H1 (cell line): ENCODE measurements at regions not wholly inside any gene's neighbourhood (a gene's known extent, or its start where the extent isn't known, plus 50 kb on each side); places are given as distances from the start of the nearest gene placed in this dataset.

Experiments
- CTCF ChIA-PET: fragments of 300-600 bp; sonication (Branson Sonifier 250); formaldehyde crosslinking; loops from one replicate; lab custom pipeline; 2021; ENCODE audit not compliant: partially characterized antibody; lab: Charles Lee
- POLR2A ChIA-PET: fragments of 300-600 bp; sonication (Branson Sonifier 250); formaldehyde crosslinking; loops from one replicate; lab custom pipeline; 2021; ENCODE audit warnings: inconsistent platforms; ENCODE audit not compliant: partially characterized antibody; lab: Charles Lee
- DNase-seq, 2 experiments: peaks; one replicate each; pipeline versions ENCODE4 v3.0.0 to v3.0.0-alpha.2; 2010 to 2022; ENCODE audit warnings: low spot score in 2 of 2, low read depth in 1 of 2, mixed read lengths in 1 of 2
- FAIRE-seq: peaks from 2 replicates; lab custom pipeline; 2011; peaks lifted over from hg19 to GRCh38; lab: Jason Lieb, UNC
- H2AFZ ChIP-seq: 2 replicates; pipeline ENCODE4 v1.8.1; 2012; ENCODE audit warnings: low read length, inconsistent platforms
- H2AK5ac ChIP-seq: 2 replicates; pipeline ENCODE4 v1.6.1; 2013; ENCODE audit warnings: low read depth, low read length
- H2BK120ac ChIP-seq: replicated peaks from 2 replicates; pipeline ENCODE3; 2013; ENCODE audit warnings: low read depth, low read length, inconsistent platforms
- H2BK12ac ChIP-seq: 2 replicates; pipeline ENCODE4 v1.6.1; 2013; ENCODE audit warnings: low read depth, low read length
- H2BK15ac ChIP-seq: 2 replicates; pipeline ENCODE4 v1.6.1; 2013; ENCODE audit warnings: low read length
- H2BK20ac ChIP-seq: 2 replicates; pipeline ENCODE4 v1.6.1; 2013; ENCODE audit warnings: low read length
- H2BK5ac ChIP-seq: 2 replicates; pipeline ENCODE4 v1.6.1; 2013; ENCODE audit warnings: low read depth, low read length
- H3K14ac ChIP-seq: 2 replicates; pipeline ENCODE4 v1.6.1; 2013; ENCODE audit warnings: inconsistent platforms; ENCODE audit not compliant: insufficient read length
- H3K18ac ChIP-seq: 2 replicates; pipeline ENCODE4 v1.6.1; 2013; ENCODE audit warnings: low read length; ENCODE audit errors: extremely low read depth
- H3K23ac ChIP-seq: 2 replicates; pipeline ENCODE4 v1.6.1; 2013; ENCODE audit warnings: inconsistent platforms; ENCODE audit not compliant: insufficient read length
- H3K23me2 ChIP-seq: 2 replicates; pipeline ENCODE4 v1.6.1; 2013; ENCODE audit warnings: low read depth, low read length
- H3K27ac ChIP-seq: 2 replicates; pipeline ENCODE4 v1.6.1; 2011; ENCODE audit warnings: low read depth, low read length, inconsistent platforms
- H3K27me3 ChIP-seq, 4 experiments: replicated peaks in 1 of 4; 1 replicate in 1 of 4; 2 replicates in 3 of 4; pipeline versions ENCODE4 v1.6.1 to v1.8.1; 2011 to 2013; ENCODE audit warnings: low read length in 3 of 4, mild to moderate bottlenecking in 3 of 4, inconsistent platforms in 2 of 4, mixed read lengths in 2 of 4, moderate library complexity in 1 of 4; ENCODE audit not compliant: control insufficient read depth in 3 of 4, insufficient read depth in 3 of 4; ENCODE audit errors: extremely low read depth in 1 of 4
- H3K36me3 ChIP-seq, 4 experiments: 2 replicates each; pipeline versions ENCODE4 v1.6.1 to v1.8.1; 2011 to 2013; ENCODE audit warnings: mild to moderate bottlenecking in 4 of 4, low read length in 3 of 4, moderate library complexity in 2 of 4, control low read depth in 1 of 4, inconsistent platforms in 1 of 4; ENCODE audit not compliant: insufficient read depth in 4 of 4, control insufficient read depth in 2 of 4
- H3K4ac ChIP-seq: replicated peaks from 2 replicates; pipeline ENCODE3; 2013; ENCODE audit warnings: low read length, low read depth, mixed read lengths, inconsistent platforms; ENCODE audit not compliant: insufficient read length
- H3K4me1 ChIP-seq, 4 experiments: replicated peaks in 1 of 4; 1 replicate in 1 of 4; 2 replicates in 3 of 4; pipeline versions ENCODE4 v1.6.1 to v1.8.1; 2011 to 2013; ENCODE audit warnings: low read length in 3 of 4, inconsistent platforms in 2 of 4, mixed read lengths in 1 of 4; ENCODE audit not compliant: insufficient read depth in 4 of 4, control insufficient read depth in 3 of 4
- H3K4me2 ChIP-seq, 2 experiments: 2 replicates each; pipeline versions ENCODE4 v1.6.1 to v1.8.1; 2011 to 2013; ENCODE audit warnings: low read depth in 2 of 2, low read length in 2 of 2, control low read depth in 1 of 2, inconsistent platforms in 1 of 2, mild to moderate bottlenecking in 1 of 2; ENCODE audit not compliant: insufficient read depth in 1 of 2
- H3K4me3 ChIP-seq, 4 experiments: fragments of 200-600, 300-600 bp in 1 of 4; sonication (generic), shearing (Covaris generic), sonication (Bioruptor Twin) in 1 of 4; 2 replicates each; pipeline versions ENCODE4 v1.5.1 to v1.8.1; 2011 to 2016; ENCODE audit warnings: low read length in 4 of 4, low read depth in 3 of 4, control low read depth in 2 of 4, inconsistent platforms in 2 of 4, mild to moderate bottlenecking in 2 of 4, mixed read lengths in 1 of 4, moderate library complexity in 1 of 4; ENCODE audit not compliant: insufficient read depth in 2 of 4; ENCODE audit errors: extremely low read depth in 1 of 4
- H3K56ac ChIP-seq: replicated peaks from 2 replicates; pipeline ENCODE3; 2013; ENCODE audit warnings: low read depth, mild to moderate bottlenecking, mixed read lengths, low read length, inconsistent platforms; ENCODE audit not compliant: insufficient read length
- H3K79me1 ChIP-seq: 2 replicates; pipeline ENCODE4 v1.6.1; 2013; ENCODE audit warnings: low read depth, low read length, control low read depth
- H3K79me2 ChIP-seq, 2 experiments: 2 replicates each; pipeline versions ENCODE4 v1.6.1 to v1.8.1; 2012 to 2013; ENCODE audit warnings: low read length in 2 of 2, mild to moderate bottlenecking in 2 of 2, inconsistent platforms in 1 of 2; ENCODE audit not compliant: insufficient read depth in 2 of 2, control insufficient read depth in 1 of 2
- H3K9ac ChIP-seq, 4 experiments: replicated peaks in 1 of 4; 1 replicate in 1 of 4; 2 replicates in 3 of 4; pipeline versions ENCODE4 v1.6.1 to v1.8.1; 2011 to 2013; ENCODE audit warnings: low read depth in 3 of 4, low read length in 3 of 4, control low read depth in 2 of 4, mild to moderate bottlenecking in 2 of 4, moderate library complexity in 2 of 4, inconsistent platforms in 1 of 4; ENCODE audit errors: extremely low read depth in 1 of 4
- H3K9me3 ChIP-seq, 2 experiments: 2 replicates each; pipeline versions ENCODE4 v1.6.1 to v1.8.1; 2012 to 2013; ENCODE audit warnings: mild to moderate bottlenecking in 2 of 2, moderate library complexity in 2 of 2, control low read depth in 1 of 2, inconsistent platforms in 1 of 2, low read depth in 1 of 2, low read length in 1 of 2, mixed read lengths in 1 of 2; ENCODE audit not compliant: insufficient read depth in 2 of 2
- H4K20me1 ChIP-seq, 2 experiments: replicated peaks in 1 of 2; 2 replicates each; pipeline versions ENCODE3 to v1.8.1; 2011 to 2013; ENCODE audit warnings: inconsistent platforms in 2 of 2, low read length in 2 of 2, mild to moderate bottlenecking in 1 of 2; ENCODE audit not compliant: insufficient read depth in 2 of 2, control insufficient read depth in 1 of 2
- H4K5ac ChIP-seq: 2 replicates; pipeline ENCODE4 v1.6.1; 2013; ENCODE audit warnings: low read length, low read depth, mixed read lengths, inconsistent platforms; ENCODE audit not compliant: insufficient read length
- H4K8ac ChIP-seq: 2 replicates; pipeline ENCODE4 v1.8.0; 2013; ENCODE audit warnings: mild to moderate bottlenecking, moderate library complexity, low read length, inconsistent platforms; ENCODE audit not compliant: insufficient read depth; ENCODE audit errors: extremely low read depth
- H4K91ac ChIP-seq: replicated peaks from 2 replicates; pipeline ENCODE3; 2013; ENCODE audit warnings: low read length, mixed read lengths, inconsistent platforms; ENCODE audit not compliant: insufficient read length
- ASH2L ChIP-seq: fragments of 200-600, 300-600 bp; sonication (generic); IDR thresholded peaks from one replicate; pipeline ENCODE4 v1.7.1; 2017; ENCODE audit warnings: low read length
- BCL11A ChIP-seq, 2 experiments: IDR thresholded peaks; one replicate each; pipeline ENCODE4 v1.6.1; 2011; ENCODE audit warnings: low read depth in 2 of 2, low read length in 2 of 2, mild to moderate bottlenecking in 2 of 2
- BRCA1 ChIP-seq: IDR thresholded peaks from 2 replicates; pipeline ENCODE4 v1.6.1; 2012; ENCODE audit warnings: low read depth, low read length, improper control_type of control experiment
- CHD2 ChIP-seq: IDR thresholded peaks from 2 replicates; pipeline ENCODE4 v1.6.1; 2012; ENCODE audit warnings: low read length, improper control_type of control experiment
- E2F6 ChIP-seq: IDR thresholded peaks from 2 replicates; pipeline ENCODE4 v1.6.1; 2012; ENCODE audit warnings: inconsistent platforms
- GTF2F1 ChIP-seq: IDR thresholded peaks from 2 replicates; pipeline ENCODE4 v1.6.1; 2012; ENCODE audit warnings: low read depth, low read length, improper control_type of control experiment, borderline replicate concordance
- RAD21 ChIP-seq, 2 experiments: IDR thresholded peaks in 1 of 2; conservative IDR thresholded peaks in 1 of 2; 2 replicates each; pipeline ENCODE4 v1.6.1; 2011; ENCODE audit warnings: low read depth in 2 of 2, low read length in 2 of 2, improper control_type of control experiment in 1 of 2, inconsistent platforms in 1 of 2, mild to moderate bottlenecking in 1 of 2, moderate library complexity in 1 of 2
- RBBP5 ChIP-seq: IDR thresholded peaks from 2 replicates; pipeline ENCODE4 v1.7.1; 2012; ENCODE audit warnings: low read depth, mild to moderate bottlenecking, inconsistent platforms, low read length, moderate library complexity, borderline replicate concordance
- SIN3A ChIP-seq, 2 experiments: IDR thresholded peaks in 1 of 2; conservative IDR thresholded peaks in 1 of 2; 2 replicates each; pipeline ENCODE4 v1.6.1; 2011 to 2012; ENCODE audit warnings: low read length in 2 of 2, improper control_type of control experiment in 1 of 2, low read depth in 1 of 2, mild to moderate bottlenecking in 1 of 2
- SIX5 ChIP-seq: IDR thresholded peaks from 2 replicates; pipeline ENCODE4 v1.6.1; 2011; ENCODE audit warnings: mild to moderate bottlenecking, low read depth, low read length
- SP1 ChIP-seq: IDR thresholded peaks from 2 replicates; pipeline ENCODE4 v1.6.1; 2011; ENCODE audit warnings: low read depth, low read length
- SP2 ChIP-seq: IDR thresholded peaks from 2 replicates; pipeline ENCODE4 v1.6.1; 2012; ENCODE audit warnings: mild to moderate bottlenecking, low read length, inconsistent platforms
- WGBS, 2 experiments: shearing (Covaris generic) in 1 of 2; methylation state at CpG; one replicate each; pipeline versions ENCODE4 v1.1.6 to v1.1.7; 2013 to 2015; ENCODE audit warnings: low lambda C conversion rate in 2 of 2, mixed read lengths in 2 of 2, inconsistent platforms in 1 of 2, low coverage in 1 of 2, missing lambda C conversion rate in 1 of 2; ENCODE audit not compliant: insufficient replicate concordance in 2 of 2, insufficient coverage in 1 of 2, insufficient read length in 1 of 2; ENCODE audit errors: extremely low coverage in 1 of 2, missing lambda C conversion rate in 1 of 2; 5-methylcytosine and 5-hydroxymethylcytosine counted together
- TF ChIP-seq, protein P1 (sequence below): IDR thresholded peaks from 2 replicates; pipeline ENCODE4 v1.6.1; 2011; ENCODE audit warnings: low read depth, mild to moderate bottlenecking, low read length; ENCODE audit not compliant: insufficient read depth

- 83% methylated on average over 1 of the region's 1 CpG; no CpG with 5 or more reads in 1 of the 2 experiments for WGBS, 2 experiments
- TF ChIP-seq GTF2F1 (no peak), ASH2L (no peak), SP2 (no peak), SP1 (no peak), SIX5 (no peak), RAD21 (IDR thresholded peaks at IDR 0.05 in 1 of 2, conservative IDR thresholded peaks at IDR 0.05 in 1 of 2; ENCODE audit: low read depth in 2 of 2, low read length in 2 of 2) (no peak), BRCA1 (no peak), SIN3A (conservative IDR thresholded peaks at IDR 0.05 in 1 of 2, IDR thresholded peaks at IDR 0.05 in 1 of 2; ENCODE audit: low read depth in 1 of 2, low read length in 2 of 2) (no peak), BCL11A (IDR thresholded peaks at IDR 0.05; ENCODE audit: low read depth in 2 of 2, low read length in 2 of 2) (no peak), CHD2 (no peak), RBBP5 (no peak), E2F6 (no peak)
- TF ChIP-seq, protein P1, sequence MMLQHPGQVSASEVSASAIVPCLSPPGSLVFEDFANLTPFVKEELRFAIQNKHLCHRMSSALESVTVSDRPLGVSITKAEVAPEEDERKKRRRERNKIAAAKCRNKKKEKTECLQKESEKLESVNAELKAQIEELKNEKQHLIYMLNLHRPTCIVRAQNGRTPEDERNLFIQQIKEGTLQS = no peak
Observed at GRCh38 chr4:23476515-23477090, 413.2 kb downstream of the PPARGC1A start.

More at GRCh38 chr4:23476515-23477090, 413.2 kb downstream of the PPARGC1A start:
- H3K4me2 ChIP-seq = no peak overlapping the region
- H2BK15ac ChIP-seq = no peak overlapping the region
- no peak overlapping the region for H3K27ac ChIP-seq
- no peak overlapping the region for H2AFZ ChIP-seq
- CTCF ChIA-PET = interaction anchor here (0.8 to 1.3 kb wide), 3 partner anchors 20 to 113 kb away, joined by 3 to 4 read pairs (median 3); no protein-coding TSS in a partner anchor
- H3K27me3 ChIP-seq = no peaks in the 10 kb centered on the region
- H3K9ac ChIP-seq = no peak overlapping the region
- H3K9me3 ChIP-seq = no peaks in the 10 kb centered on the region; a peak in 1 of 4 replicates
- H3K18ac ChIP-seq = no peak overlapping the region
- H3K4me3 ChIP-seq = no peak overlapping the region
- H2BK12ac ChIP-seq = no peak overlapping the region
- H2BK20ac ChIP-seq = no peak overlapping the region
- H3K23ac ChIP-seq = no peak overlapping the region
- POLR2A ChIA-PET = no interaction called here
- no peaks in the 10 kb centered on the region for H4K20me1 ChIP-seq
- H2AK5ac ChIP-seq = no peak overlapping the region
- no peak overlapping the region for H4K5ac ChIP-seq
- no peaks in the 10 kb centered on the region for H3K79me1 ChIP-seq
- H3K23me2 ChIP-seq = no peaks in the 10 kb centered on the region
- no peak overlapping the region for H2BK120ac ChIP-seq
- no peaks in the 10 kb centered on the region for H3K79me2 ChIP-seq
- no peak for DNase-seq
- H4K91ac ChIP-seq = no peak overlapping the region
- H3K14ac ChIP-seq = no peak overlapping the region
- no peak overlapping the region for H2BK5ac ChIP-seq
- no peak for FAIRE-seq
- no peak overlapping the region for H3K4ac ChIP-seq
- no peaks in the 10 kb centered on the region for H3K4me1 ChIP-seq
- H3K56ac ChIP-seq = no peak overlapping the region
- no peak overlapping the region for H4K8ac ChIP-seq
- H3K36me3 ChIP-seq = no peaks in the 10 kb centered on the region
